Stimulated activated CD4-positive, alpha-beta T cell treated with anti-CD3 and anti-CD28 coated beads, Interleukin-2, amount 100 ng/mL, for 24 hours (primary cell): ENCODE measurements at regions not wholly inside any gene's neighbourhood (a gene's known extent, or its start where the extent isn't known, plus 50 kb on each side); places are given as distances from the start of the nearest gene placed in this dataset.

ENCODE experiments used
- DNase-seq, 2 donors: peaks; one replicate each; pipeline ENCODE4 v3.0.0-alpha.2; 2020

- DNase-seq = no peak
These were observed 141.0 kb upstream of the BTBD3 start for GRCh38 chr20:11776687-11777086.

GRCh38 chr20:11777387-11778205 lies 140.1 kb upstream of the BTBD3 start:
- DNase-seq = no peak

- no peak for DNase-seq
These were observed 139.5 kb upstream of the BTBD3 start for GRCh38 chr20:11778206-11778570.

GRCh38 chr20:11780765-11781369 lies 136.8 kb upstream of the BTBD3 start:
- no peak for DNase-seq

- DNase-seq = no peak
These were observed 134.4 kb upstream of the BTBD3 start for GRCh38 chr20:11783102-11783850.

- DNase-seq = no peak
These were observed 131.7 kb upstream of the BTBD3 start for GRCh38 chr20:11785885-11786507.

GRCh38 chr20:11790046-11790445 lies 127.6 kb upstream of the BTBD3 start:
- DNase-seq = no peak

GRCh38 chr20:11791316-11791715 lies 126.4 kb upstream of the BTBD3 start:
- no peak for DNase-seq

- DNase-seq = no peak
These were observed 125.7 kb upstream of the BTBD3 start for GRCh38 chr20:11791835-11792567.

- no peak for DNase-seq
These were observed 125.1 kb upstream of the BTBD3 start for GRCh38 chr20:11792568-11792953.

- no peak for DNase-seq
These were observed 123.2 kb upstream of the BTBD3 start for GRCh38 chr20:11794525-11794924.

GRCh38 chr20:11795071-11795615 lies 122.5 kb upstream of the BTBD3 start:
- DNase-seq = no peak

GRCh38 chr20:11796026-11796425 lies 121.7 kb upstream of the BTBD3 start:
- DNase-seq = no peak

GRCh38 chr20:11797156-11797555 lies 120.5 kb upstream of the BTBD3 start:
- DNase-seq = no peak

GRCh38 chr20:11799281-11799684 lies 118.4 kb upstream of the BTBD3 start:
- DNase-seq = no peak

GRCh38 chr20:11807054-11808048 lies 110.3 kb upstream of the BTBD3 start:
- DNase-seq = no peak

- no peak for DNase-seq
These were observed 108.9 kb upstream of the BTBD3 start for GRCh38 chr20:11808841-11809240.

GRCh38 chr20:11810311-11811083 lies 107.2 kb upstream of the BTBD3 start:
- DNase-seq = no peak

- DNase-seq = no peak
These were observed 104.4 kb upstream of the BTBD3 start for GRCh38 chr20:11813106-11813890.

- DNase-seq = no peak
These were observed 103.4 kb upstream of the BTBD3 start for GRCh38 chr20:11814267-11814666.
